K562 (cell line): ENCODE measurements at regions not wholly inside any gene's neighbourhood (a gene's known extent, or its start where the extent isn't known, plus 50 kb on each side); places are given as distances from the start of the nearest gene placed in this dataset.

ENCODE experiments used
- ELF2 ChIP-seq: fragments of 250-450 bp; sonication (Bioruptor Pico); IDR thresholded peaks from 2 replicates; pipeline ENCODE4 v1.5.0; 2021; ENCODE audit warnings: mild to moderate bottlenecking
- KLF6 ChIP-seq: fragments of 250-450 bp; sonication (Bioruptor Pico); IDR thresholded peaks from 2 replicates; pipeline ENCODE4 v1.4.0; 2020; ENCODE audit warnings: mild to moderate bottlenecking, moderate library complexity, borderline replicate concordance
- PHF20 ChIP-seq: fragments of 450-650 bp; IDR thresholded peaks from 2 replicates; pipeline ENCODE4 v1.6.1; 2018; ENCODE audit not compliant: partially characterized antibody
- SMARCC2 ChIP-seq: fragments of 450-650 bp; IDR thresholded peaks from 2 replicates; pipeline ENCODE4 v1.6.1; 2017; ENCODE audit warnings: antibody characterized with exemption, moderate library complexity, mild to moderate bottlenecking, low read depth
- SNRNP70 ChIP-seq: fragments of 200-400 bp; formaldehyde crosslinking; optimal IDR thresholded peaks from 2 replicates; pipeline ENCODE3; 2017; ENCODE audit warnings: low read depth, low read length
- STAT6 ChIP-seq: sonication (generic); formaldehyde crosslinking; IDR thresholded peaks from 2 replicates; pipeline ENCODE4 v1.8.1; 2023; ENCODE audit warnings: mild to moderate bottlenecking, missing genetic modification reagents
- TCF7 ChIP-seq: sonication (generic); IDR thresholded peaks from 2 replicates; pipeline ENCODE4 v1.6.1; 2016; ENCODE audit warnings: antibody characterized with exemption, borderline replicate concordance
- ZBTB17 ChIP-seq: fragments of 450-650 bp; formaldehyde crosslinking; IDR thresholded peaks from 2 replicates; pipeline ENCODE4 v1.4.0; 2020; ENCODE audit warnings: mild to moderate bottlenecking
- ZNF134 ChIP-seq: fragments of 250-450 bp; sonication (Bioruptor Pico); conservative IDR thresholded peaks from 2 replicates; pipeline ENCODE4 v1.4.0; 2020
- ZNF23 ChIP-seq: fragments of 250-450 bp; sonication (Bioruptor Pico); IDR thresholded peaks from 2 replicates; pipeline ENCODE4 v1.4.0; 2020; ENCODE audit warnings: mild to moderate bottlenecking
- ZNF354B ChIP-seq: fragments of 250-450 bp; sonication (Bioruptor Pico); IDR thresholded peaks from 2 replicates; pipeline ENCODE4 v1.4.0; 2020
- ZNF583 ChIP-seq: fragments of 250-450 bp; sonication (Bioruptor Pico); IDR thresholded peaks from 2 replicates; pipeline ENCODE4 v1.4.0; 2020
- ZNF785 ChIP-seq: fragments of 250-450 bp; sonication (Bioruptor Pico); IDR thresholded peaks from 2 replicates; pipeline ENCODE4 v1.4.0; 2020; ENCODE audit warnings: mild to moderate bottlenecking
- TF ChIP-seq, protein P1 (sequence below): fragments of 450-650 bp; IDR thresholded peaks from 2 replicates; pipeline ENCODE4 v1.6.1; 2016; ENCODE audit warnings: mild to moderate bottlenecking, moderate library complexity
- TF ChIP-seq, protein P2 (sequence below): fragments of 250-450 bp; sonication (Bioruptor Pico); IDR thresholded peaks from 2 replicates; pipeline ENCODE4 v1.8.0; 2021; ENCODE audit warnings: moderate library complexity, mild to moderate bottlenecking, inconsistent platforms
- TF ChIP-seq, protein P3 (sequence below): sonication (generic); formaldehyde crosslinking; IDR thresholded peaks from 2 replicates; pipeline ENCODE4 v1.9.0; 2022; ENCODE audit warnings: mild to moderate bottlenecking, missing genetic modification reagents

DNA sequence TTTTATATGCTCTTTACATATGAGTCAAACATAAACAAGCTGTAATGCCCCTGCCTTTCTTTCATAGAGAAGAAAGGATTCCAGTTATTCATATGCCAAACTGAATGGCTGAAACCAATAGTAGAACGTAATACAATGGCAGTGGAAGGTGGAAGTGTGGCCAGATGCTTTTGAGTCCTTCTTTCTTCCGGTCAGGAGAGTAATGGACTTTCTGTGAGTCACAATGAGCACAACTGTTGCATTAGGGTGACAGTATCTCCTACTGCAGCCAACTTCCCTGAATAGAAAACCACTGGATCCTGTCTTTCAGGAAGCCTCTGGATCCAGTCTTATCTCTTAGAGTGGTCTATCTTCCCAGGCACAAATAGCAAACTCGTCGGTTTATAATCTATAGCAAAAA lies 855.2 kb downstream of the MAT2B start (continued):
- TF ChIP-seq, protein P1, sequence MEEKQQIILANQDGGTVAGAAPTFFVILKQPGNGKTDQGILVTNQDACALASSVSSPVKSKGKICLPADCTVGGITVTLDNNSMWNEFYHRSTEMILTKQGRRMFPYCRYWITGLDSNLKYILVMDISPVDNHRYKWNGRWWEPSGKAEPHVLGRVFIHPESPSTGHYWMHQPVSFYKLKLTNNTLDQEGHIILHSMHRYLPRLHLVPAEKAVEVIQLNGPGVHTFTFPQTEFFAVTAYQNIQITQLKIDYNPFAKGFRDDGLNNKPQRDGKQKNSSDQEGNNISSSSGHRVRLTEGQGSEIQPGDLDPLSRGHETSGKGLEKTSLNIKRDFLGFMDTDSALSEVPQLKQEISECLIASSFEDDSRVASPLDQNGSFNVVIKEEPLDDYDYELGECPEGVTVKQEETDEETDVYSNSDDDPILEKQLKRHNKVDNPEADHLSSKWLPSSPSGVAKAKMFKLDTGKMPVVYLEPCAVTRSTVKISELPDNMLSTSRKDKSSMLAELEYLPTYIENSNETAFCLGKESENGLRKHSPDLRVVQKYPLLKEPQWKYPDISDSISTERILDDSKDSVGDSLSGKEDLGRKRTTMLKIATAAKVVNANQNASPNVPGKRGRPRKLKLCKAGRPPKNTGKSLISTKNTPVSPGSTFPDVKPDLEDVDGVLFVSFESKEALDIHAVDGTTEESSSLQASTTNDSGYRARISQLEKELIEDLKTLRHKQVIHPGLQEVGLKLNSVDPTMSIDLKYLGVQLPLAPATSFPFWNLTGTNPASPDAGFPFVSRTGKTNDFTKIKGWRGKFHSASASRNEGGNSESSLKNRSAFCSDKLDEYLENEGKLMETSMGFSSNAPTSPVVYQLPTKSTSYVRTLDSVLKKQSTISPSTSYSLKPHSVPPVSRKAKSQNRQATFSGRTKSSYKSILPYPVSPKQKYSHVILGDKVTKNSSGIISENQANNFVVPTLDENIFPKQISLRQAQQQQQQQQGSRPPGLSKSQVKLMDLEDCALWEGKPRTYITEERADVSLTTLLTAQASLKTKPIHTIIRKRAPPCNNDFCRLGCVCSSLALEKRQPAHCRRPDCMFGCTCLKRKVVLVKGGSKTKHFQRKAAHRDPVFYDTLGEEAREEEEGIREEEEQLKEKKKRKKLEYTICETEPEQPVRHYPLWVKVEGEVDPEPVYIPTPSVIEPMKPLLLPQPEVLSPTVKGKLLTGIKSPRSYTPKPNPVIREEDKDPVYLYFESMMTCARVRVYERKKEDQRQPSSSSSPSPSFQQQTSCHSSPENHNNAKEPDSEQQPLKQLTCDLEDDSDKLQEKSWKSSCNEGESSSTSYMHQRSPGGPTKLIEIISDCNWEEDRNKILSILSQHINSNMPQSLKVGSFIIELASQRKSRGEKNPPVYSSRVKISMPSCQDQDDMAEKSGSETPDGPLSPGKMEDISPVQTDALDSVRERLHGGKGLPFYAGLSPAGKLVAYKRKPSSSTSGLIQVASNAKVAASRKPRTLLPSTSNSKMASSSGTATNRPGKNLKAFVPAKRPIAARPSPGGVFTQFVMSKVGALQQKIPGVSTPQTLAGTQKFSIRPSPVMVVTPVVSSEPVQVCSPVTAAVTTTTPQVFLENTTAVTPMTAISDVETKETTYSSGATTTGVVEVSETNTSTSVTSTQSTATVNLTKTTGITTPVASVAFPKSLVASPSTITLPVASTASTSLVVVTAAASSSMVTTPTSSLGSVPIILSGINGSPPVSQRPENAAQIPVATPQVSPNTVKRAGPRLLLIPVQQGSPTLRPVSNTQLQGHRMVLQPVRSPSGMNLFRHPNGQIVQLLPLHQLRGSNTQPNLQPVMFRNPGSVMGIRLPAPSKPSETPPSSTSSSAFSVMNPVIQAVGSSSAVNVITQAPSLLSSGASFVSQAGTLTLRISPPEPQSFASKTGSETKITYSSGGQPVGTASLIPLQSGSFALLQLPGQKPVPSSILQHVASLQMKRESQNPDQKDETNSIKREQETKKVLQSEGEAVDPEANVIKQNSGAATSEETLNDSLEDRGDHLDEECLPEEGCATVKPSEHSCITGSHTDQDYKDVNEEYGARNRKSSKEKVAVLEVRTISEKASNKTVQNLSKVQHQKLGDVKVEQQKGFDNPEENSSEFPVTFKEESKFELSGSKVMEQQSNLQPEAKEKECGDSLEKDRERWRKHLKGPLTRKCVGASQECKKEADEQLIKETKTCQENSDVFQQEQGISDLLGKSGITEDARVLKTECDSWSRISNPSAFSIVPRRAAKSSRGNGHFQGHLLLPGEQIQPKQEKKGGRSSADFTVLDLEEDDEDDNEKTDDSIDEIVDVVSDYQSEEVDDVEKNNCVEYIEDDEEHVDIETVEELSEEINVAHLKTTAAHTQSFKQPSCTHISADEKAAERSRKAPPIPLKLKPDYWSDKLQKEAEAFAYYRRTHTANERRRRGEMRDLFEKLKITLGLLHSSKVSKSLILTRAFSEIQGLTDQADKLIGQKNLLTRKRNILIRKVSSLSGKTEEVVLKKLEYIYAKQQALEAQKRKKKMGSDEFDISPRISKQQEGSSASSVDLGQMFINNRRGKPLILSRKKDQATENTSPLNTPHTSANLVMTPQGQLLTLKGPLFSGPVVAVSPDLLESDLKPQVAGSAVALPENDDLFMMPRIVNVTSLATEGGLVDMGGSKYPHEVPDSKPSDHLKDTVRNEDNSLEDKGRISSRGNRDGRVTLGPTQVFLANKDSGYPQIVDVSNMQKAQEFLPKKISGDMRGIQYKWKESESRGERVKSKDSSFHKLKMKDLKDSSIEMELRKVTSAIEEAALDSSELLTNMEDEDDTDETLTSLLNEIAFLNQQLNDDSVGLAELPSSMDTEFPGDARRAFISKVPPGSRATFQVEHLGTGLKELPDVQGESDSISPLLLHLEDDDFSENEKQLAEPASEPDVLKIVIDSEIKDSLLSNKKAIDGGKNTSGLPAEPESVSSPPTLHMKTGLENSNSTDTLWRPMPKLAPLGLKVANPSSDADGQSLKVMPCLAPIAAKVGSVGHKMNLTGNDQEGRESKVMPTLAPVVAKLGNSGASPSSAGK: no peak; the same call in 1 of the 2 replicates
- TF ChIP-seq, protein P2, sequence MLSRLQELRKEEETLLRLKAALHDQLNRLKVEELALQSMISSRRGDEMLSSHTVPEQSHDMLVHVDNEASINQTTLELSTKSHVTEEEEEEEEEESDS (CRISPR knock-in tag): no peak
- TF ChIP-seq SNRNP70 (no peak), STAT6 (CRISPR knock-in tag) (no peak), ZNF23 (no peak), TCF7 (no peak), ZNF354B (CRISPR knock-in tag) (no peak), ZBTB17 (no peak), PHF20 (no peak), KLF6 (no peak), ELF2 (CRISPR knock-in tag) (no peak), ZNF785 (CRISPR knock-in tag) (no peak), ZNF583 (CRISPR knock-in tag) (no peak), ZNF134 (CRISPR knock-in tag) (no peak), SMARCC2 (no peak; the same call in 1 of the 2 replicates)
- TF ChIP-seq, protein P3, sequence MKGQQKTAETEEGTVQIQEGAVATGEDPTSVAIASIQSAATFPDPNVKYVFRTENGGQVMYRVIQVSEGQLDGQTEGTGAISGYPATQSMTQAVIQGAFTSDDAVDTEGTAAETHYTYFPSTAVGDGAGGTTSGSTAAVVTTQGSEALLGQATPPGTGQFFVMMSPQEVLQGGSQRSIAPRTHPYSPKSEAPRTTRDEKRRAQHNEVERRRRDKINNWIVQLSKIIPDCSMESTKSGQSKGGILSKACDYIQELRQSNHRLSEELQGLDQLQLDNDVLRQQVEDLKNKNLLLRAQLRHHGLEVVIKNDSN (CRISPR knock-in tag): no peak
